H1 (cell line): ENCODE measurements at regions not wholly inside any gene's neighbourhood (a gene's known extent, or its start where the extent isn't known, plus 50 kb on each side); places are given as distances from the start of the nearest gene placed in this dataset.

Experiments
- ASH2L ChIP-seq: fragments of 200-600, 300-600 bp; sonication (generic); IDR thresholded peaks from one replicate; pipeline ENCODE4 v1.7.1; 2017; ENCODE audit warnings: low read length
- CTCF ChIP-seq, 3 experiments: IDR thresholded peaks; 1 replicate in 2 of 3; 2 replicates in 1 of 3; pipeline versions ENCODE4 v1.5.1 to v1.6.1; 2011; ENCODE audit warnings: low read length in 3 of 3, mild to moderate bottlenecking in 3 of 3, inconsistent platforms in 2 of 3, low read depth in 1 of 3, moderate library complexity in 1 of 3; ENCODE audit not compliant: insufficient read depth in 1 of 3; ENCODE audit errors: control extremely low read depth in 1 of 3
- MAFK ChIP-seq: IDR thresholded peaks from 2 replicates; pipeline ENCODE4 v1.6.1; 2012; ENCODE audit warnings: low read depth, mild to moderate bottlenecking, improper control_type of control experiment, low read length
- MAX ChIP-seq: IDR thresholded peaks from 2 replicates; pipeline ENCODE4 v1.6.1; 2012; ENCODE audit warnings: inconsistent platforms

GRCh38 chr3:190182418-190183043 is 61.8 kb upstream of the P3H2 start (continued):
- TF ChIP-seq ASH2L (no peak), CTCF (IDR thresholded peaks at IDR 0.05; ENCODE audit: control extremely low read depth in 1 of 3, insufficient read depth in 1 of 3, low read depth in 1 of 3, low read length in 3 of 3) (no peak), MAFK (no peak), MAX (no peak)
